ENCODE measurements at regions not wholly inside any gene's neighbourhood (a gene's known extent, or its start where the extent isn't known, plus 50 kb on each side); places are given as distances from the start of the nearest gene placed in this dataset.

DNA sequence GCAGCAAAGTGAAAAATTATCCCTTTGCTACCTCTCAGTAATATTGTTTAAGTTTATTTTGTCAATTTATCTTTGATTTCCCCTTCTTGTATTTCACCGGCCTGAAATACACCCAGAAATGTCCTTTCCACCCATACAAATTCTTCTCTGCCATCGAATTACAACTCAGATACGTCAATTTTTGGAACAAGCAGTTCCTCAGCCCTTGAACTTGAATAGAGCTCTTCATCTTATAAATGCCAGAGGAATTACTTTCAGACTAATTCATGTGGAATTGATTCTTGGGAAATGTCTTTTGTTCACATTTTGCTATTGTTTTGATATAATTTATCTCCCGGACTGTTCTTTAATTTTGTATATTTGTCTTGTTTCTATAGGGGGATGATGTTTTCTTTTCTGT, 1359.3 kb upstream of the MIR17HG start:
- Histone ChIP-seq H3K36me3 (no peaks in the 10 kb centered on the region), H3K4me3 (no peak overlapping the region), H3K27me3 (no peaks in the 10 kb centered on the region), H3K27ac (no peak overlapping the region), H3K4me1 (no peaks in the 10 kb centered on the region), H3K9me3 (no peaks in the 10 kb centered on the region)
- TF ChIP-seq, protein P1, sequence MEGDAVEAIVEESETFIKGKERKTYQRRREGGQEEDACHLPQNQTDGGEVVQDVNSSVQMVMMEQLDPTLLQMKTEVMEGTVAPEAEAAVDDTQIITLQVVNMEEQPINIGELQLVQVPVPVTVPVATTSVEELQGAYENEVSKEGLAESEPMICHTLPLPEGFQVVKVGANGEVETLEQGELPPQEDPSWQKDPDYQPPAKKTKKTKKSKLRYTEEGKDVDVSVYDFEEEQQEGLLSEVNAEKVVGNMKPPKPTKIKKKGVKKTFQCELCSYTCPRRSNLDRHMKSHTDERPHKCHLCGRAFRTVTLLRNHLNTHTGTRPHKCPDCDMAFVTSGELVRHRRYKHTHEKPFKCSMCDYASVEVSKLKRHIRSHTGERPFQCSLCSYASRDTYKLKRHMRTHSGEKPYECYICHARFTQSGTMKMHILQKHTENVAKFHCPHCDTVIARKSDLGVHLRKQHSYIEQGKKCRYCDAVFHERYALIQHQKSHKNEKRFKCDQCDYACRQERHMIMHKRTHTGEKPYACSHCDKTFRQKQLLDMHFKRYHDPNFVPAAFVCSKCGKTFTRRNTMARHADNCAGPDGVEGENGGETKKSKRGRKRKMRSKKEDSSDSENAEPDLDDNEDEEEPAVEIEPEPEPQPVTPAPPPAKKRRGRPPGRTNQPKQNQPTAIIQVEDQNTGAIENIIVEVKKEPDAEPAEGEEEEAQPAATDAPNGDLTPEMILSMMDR (IDR thresholded peaks at IDR 0.05) = no peak
- intact Hi-C loops (cut with DNase I) = no loop called here
- no peak for DNase-seq (ENCODE audit: low spot score in 2 of 2)

DNA sequence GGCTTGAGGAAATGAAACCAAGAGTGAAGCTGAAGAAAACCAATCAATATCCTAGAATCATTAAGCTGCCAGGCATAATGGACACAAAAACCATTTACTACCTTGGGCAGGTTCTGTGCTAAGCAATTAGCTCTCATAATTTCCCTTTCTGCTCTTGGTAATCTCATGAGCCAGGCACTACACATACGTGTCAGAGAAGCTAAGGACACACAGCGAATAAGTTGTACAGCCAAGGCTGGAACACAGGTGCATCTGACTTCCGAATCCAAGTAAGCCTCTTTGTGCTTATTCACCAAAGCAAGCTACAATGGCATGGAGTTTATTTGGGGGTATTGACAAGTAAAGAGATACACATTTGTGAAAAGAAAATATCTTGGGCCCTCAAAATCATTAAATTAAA, 1343.9 kb upstream of the MIR17HG start:
- no peaks in the 10 kb centered on the region for H3K9me3 ChIP-seq
- intact Hi-C loops (cut with DNase I) = no loop called here
- no peak for DNase-seq (ENCODE audit: low spot score in 2 of 2)
- H3K4me1 ChIP-seq = no peaks in the 10 kb centered on the region
- no peak overlapping the region for H3K27ac ChIP-seq
- TF ChIP-seq, protein P1 (IDR thresholded peaks at IDR 0.05) = no peak
- H3K36me3 ChIP-seq = no peaks in the 10 kb centered on the region
- no peak overlapping the region for H3K4me3 ChIP-seq
- no peaks in the 10 kb centered on the region for H3K27me3 ChIP-seq

GRCh38 chr13:90008707-90009149, 1338.8 kb upstream of the MIR17HG start:
- Histone ChIP-seq H3K27ac (no peak overlapping the region), H3K4me3 (no peak overlapping the region), H3K9me3 (no peaks in the 10 kb centered on the region), H3K4me1 (no peaks in the 10 kb centered on the region), H3K27me3 (no peaks in the 10 kb centered on the region), H3K36me3 (no peaks in the 10 kb centered on the region)
- intact Hi-C loops (cut with DNase I) = no loop called here
- no peak for DNase-seq (ENCODE audit: low spot score in 2 of 2)
- TF ChIP-seq, protein P1 (IDR thresholded peaks at IDR 0.05) = no peak

DNA sequence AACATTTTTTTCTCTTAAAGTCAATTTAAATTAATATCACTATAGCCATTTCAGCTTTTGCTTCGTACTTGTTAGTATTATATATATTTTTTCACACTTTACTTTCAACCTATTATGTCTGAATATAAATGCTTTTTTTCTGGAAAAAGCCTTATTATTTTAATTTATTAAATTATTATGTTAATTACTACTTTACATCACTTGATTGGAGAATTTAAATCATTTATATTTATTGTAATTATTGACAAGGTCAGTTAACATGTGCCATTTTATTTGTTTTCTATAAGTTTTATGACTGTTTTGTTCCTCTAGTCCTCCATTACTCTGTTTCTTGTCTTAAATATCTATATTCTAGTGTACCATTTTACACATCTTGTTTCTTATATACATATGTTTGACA, 1333.4 kb upstream of the MIR17HG start:
- TF ChIP-seq, protein P1 (IDR thresholded peaks at IDR 0.05) = no peak

GRCh38 chr13:90015565-90016507, 1331.7 kb upstream of the MIR17HG start:
- H3K27ac ChIP-seq = no peak overlapping the region
- intact Hi-C loops (cut with DNase I) = no loop called here
- H3K4me1 ChIP-seq = no peaks in the 10 kb centered on the region
- H3K27me3 ChIP-seq = no peaks in the 10 kb centered on the region
- H3K4me3 ChIP-seq = no peak overlapping the region
- H3K36me3 ChIP-seq = no peaks in the 10 kb centered on the region
- H3K9me3 ChIP-seq = no peaks in the 10 kb centered on the region
- DNase-seq (ENCODE audit: low spot score in 2 of 2) = no peak
- TF ChIP-seq, protein P1 (IDR thresholded peaks at IDR 0.05) = no peak

More for the DNA sequence above, 1333.4 kb upstream of the MIR17HG start:
- no peaks in the 10 kb centered on the region for H3K36me3 ChIP-seq
- H3K9me3 ChIP-seq = no peaks in the 10 kb centered on the region
- H3K27ac ChIP-seq = no peak overlapping the region
- intact Hi-C loops (cut with DNase I) = no loop called here
- no peaks in the 10 kb centered on the region for H3K4me1 ChIP-seq
- DNase-seq (ENCODE audit: low spot score in 2 of 2) = no peak
- no peak overlapping the region for H3K4me3 ChIP-seq
- no peaks in the 10 kb centered on the region for H3K27me3 ChIP-seq
